CD14-positive monocyte (primary cell): ENCODE measurements at regions not wholly inside any gene's neighbourhood (a gene's known extent, or its start where the extent isn't known, plus 50 kb on each side); places are given as distances from the start of the nearest gene placed in this dataset.

Experiments
- DNase-seq, 3 donors: peaks; one replicate each; pipeline ENCODE4 v3.0.0-alpha.2; 2011 to 2022
- H2AFZ ChIP-seq: 2 replicates; pipeline ENCODE4 v1.6.0; 2012; ENCODE audit warnings: mild to moderate bottlenecking, low read depth, low read length, inconsistent platforms; ENCODE audit not compliant: insufficient read depth, poor library complexity, severe bottlenecking
- H3K27ac ChIP-seq, 2 donors: 1 replicate in 1 of 2; 2 replicates in 1 of 2; pipeline ENCODE4 v1.5.1; 2012 to 2013; ENCODE audit warnings: low read length in 2 of 2, control low read depth in 1 of 2, inconsistent platforms in 1 of 2, low read depth in 1 of 2, mild to moderate bottlenecking in 1 of 2
- H3K27me3 ChIP-seq, 2 donors: one replicate each; pipeline versions ENCODE4 v1.6.0 to v1.6.1; 2011 to 2013; ENCODE audit warnings: low read length in 2 of 2; ENCODE audit not compliant: control insufficient read depth in 2 of 2, insufficient read depth in 2 of 2
- H3K36me3 ChIP-seq, 2 donors: replicated peaks in 1 of 2; 1 replicate in 1 of 2; 2 replicates in 1 of 2; pipeline versions ENCODE4 v1.5.1 to v1.6.1; 2012 to 2013; ENCODE audit warnings: low read length in 2 of 2, control low read depth in 1 of 2, inconsistent platforms in 1 of 2, mild to moderate bottlenecking in 1 of 2; ENCODE audit not compliant: insufficient read depth in 2 of 2, control insufficient read depth in 1 of 2
- H3K4me1 ChIP-seq, 2 donors: 1 replicate in 1 of 2; 2 replicates in 1 of 2; pipeline versions ENCODE4 v1.5.1 to v1.6.1; 2012 to 2013; ENCODE audit warnings: low read length in 2 of 2, control low read depth in 1 of 2, inconsistent platforms in 1 of 2, mild to moderate bottlenecking in 1 of 2, moderate library complexity in 1 of 2; ENCODE audit not compliant: insufficient read depth in 2 of 2, control insufficient read depth in 1 of 2
- H3K4me2 ChIP-seq: replicated peaks from 2 replicates; pipeline ENCODE3; 2012; ENCODE audit warnings: low read length, moderate library complexity, mild to moderate bottlenecking; ENCODE audit not compliant: poor library complexity, severe bottlenecking; ENCODE audit errors: extremely low read depth
- H3K4me3 ChIP-seq, 3 experiments: fragments of 200-600 bp in 1 of 3; sonication (generic) in 1 of 3; replicated peaks in 1 of 3; 1 replicate in 2 of 3; 2 replicates in 1 of 3; pipeline ENCODE4 v1.5.1; 2011 to 2013; ENCODE audit warnings: low read length in 3 of 3, mild to moderate bottlenecking in 3 of 3, control low read depth in 2 of 3, low read depth in 2 of 3, inconsistent platforms in 1 of 3, moderate library complexity in 1 of 3
- H3K79me2 ChIP-seq: 2 replicates; pipeline ENCODE4 v1.6.0; 2012; ENCODE audit warnings: mild to moderate bottlenecking, control low read depth, inconsistent platforms, low read length, moderate library complexity; ENCODE audit not compliant: insufficient read depth
- H3K9ac ChIP-seq: 2 replicates; pipeline ENCODE4 v1.6.0; 2017; ENCODE audit warnings: low read length, mild to moderate bottlenecking; ENCODE audit not compliant: insufficient read depth, poor library complexity, severe bottlenecking
- H3K9me3 ChIP-seq, 2 donors: replicated peaks in 1 of 2; 1 replicate in 1 of 2; 2 replicates in 1 of 2; pipeline versions ENCODE4 v1.5.1 to v1.6.1; 2012 to 2013; ENCODE audit warnings: low read length in 2 of 2, control low read depth in 1 of 2; ENCODE audit not compliant: control insufficient read depth in 1 of 2, insufficient read depth in 1 of 2
- H4K20me1 ChIP-seq: 2 replicates; pipeline ENCODE4 v1.6.0; 2012; ENCODE audit warnings: mild to moderate bottlenecking, low read length, control low read depth, moderate library complexity; ENCODE audit not compliant: insufficient read depth
- H3K27ac Mint-ChIP-seq, 7 donors: one replicate each; pipeline ENCODE4 v1.8.0; 2020; ENCODE audit warnings: mild to moderate bottlenecking in 7 of 7, mixed read lengths in 7 of 7, moderate library complexity in 6 of 7, inconsistent platforms in 2 of 7
- H3K27me3 Mint-ChIP-seq, 3 donors: one replicate each; pipeline ENCODE4 v1.8.0; 2021 to 2022; ENCODE audit warnings: low read depth in 3 of 3, mild to moderate bottlenecking in 3 of 3, mixed read lengths in 3 of 3, moderate library complexity in 3 of 3, inconsistent platforms in 1 of 3
- H3K36me3 Mint-ChIP-seq, 2 donors: one replicate each; pipeline ENCODE4 v1.8.0; 2020; ENCODE audit warnings: mixed read lengths in 2 of 2, inconsistent platforms in 1 of 2, mild to moderate bottlenecking in 1 of 2
- H3K4me1 Mint-ChIP-seq: one replicate; pipeline ENCODE4 v1.8.0; 2020; ENCODE audit warnings: mild to moderate bottlenecking, mixed read lengths
- H3K4me3 Mint-ChIP-seq, 2 donors: one replicate each; pipeline ENCODE4 v1.8.0; 2020; ENCODE audit warnings: mild to moderate bottlenecking in 2 of 2, mixed read lengths in 2 of 2, moderate library complexity in 1 of 2
- H3K9me3 Mint-ChIP-seq, 7 donors: one replicate each; pipeline ENCODE4 v1.8.0; 2020 to 2022; ENCODE audit warnings: mixed read lengths in 7 of 7, mild to moderate bottlenecking in 6 of 7, moderate library complexity in 6 of 7, inconsistent platforms in 2 of 7
- WGBS: methylation state at CpG from one replicate; pipeline ENCODE4 v1.1.5; 2013; ENCODE audit warnings: missing lambda C conversion rate; ENCODE audit not compliant: insufficient coverage; 5-methylcytosine and 5-hydroxymethylcytosine counted together
- intact Hi-C, 2 donors: fragments of 100-400 bp; cut with micrococcal nuclease; formaldehyde crosslinking; loops; one replicate each; pipeline versions ENCODE4 v1.15.0 to v1.15.1; 2023
- TF ChIP-seq, protein P1 (sequence below): fragments of 200-600 bp; IDR thresholded peaks from one replicate; pipeline ENCODE4 v1.8.0; 2022; ENCODE audit warnings: antibody characterized with exemption, mild to moderate bottlenecking

DNA sequence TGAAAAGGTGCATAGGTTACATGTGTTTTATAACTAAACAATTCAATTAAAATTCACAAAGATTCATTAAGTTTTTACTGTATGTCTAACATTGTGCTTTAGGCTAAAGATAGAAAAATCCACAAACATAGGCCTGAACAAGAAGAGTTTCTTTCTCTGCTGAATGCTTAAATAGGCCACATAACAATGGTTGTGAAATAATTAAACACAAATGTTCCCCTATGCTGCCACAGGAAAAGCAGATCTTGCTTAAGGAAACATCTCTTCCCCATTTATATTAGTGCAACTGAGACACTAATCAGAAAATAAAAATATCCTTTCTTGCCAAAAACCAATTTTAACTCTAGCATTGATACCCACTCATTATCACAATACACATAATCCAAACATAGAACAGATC is 725.4 kb upstream of the DPPA4 start:
- Histone ChIP-seq H3K4me3 (no peak overlapping the region), H3K27me3 (no peaks in the 10 kb centered on the region), H3K9me3 (no peaks in the 10 kb centered on the region), H3K4me1 (no peaks in the 10 kb centered on the region), H3K4me2 (no peak overlapping the region), H3K79me2 (no peaks in the 10 kb centered on the region), H3K27ac (no peak overlapping the region), H3K36me3 (no peaks in the 10 kb centered on the region), H3K9ac (no peak overlapping the region), H2AFZ (no peak overlapping the region), H4K20me1 (no peaks in the 10 kb centered on the region)
- no peak overlapping the region for H3K4me3 Mint-ChIP-seq
- H3K27ac Mint-ChIP-seq: no peak overlapping the region
- no peaks in the 10 kb centered on the region for H3K36me3 Mint-ChIP-seq
- no peak for DNase-seq
- intact Hi-C loops: no loop called here
- no peaks in the 10 kb centered on the region for H3K4me1 Mint-ChIP-seq
- H3K27me3 Mint-ChIP-seq: peaks cover 0 to 2% (median 0%) of the 10 kb centered on the region in 3 donors
- peaks cover 0 to 4% (median 0%) of the 10 kb centered on the region in 7 donors for H3K9me3 Mint-ChIP-seq
- TF ChIP-seq, protein P1, sequence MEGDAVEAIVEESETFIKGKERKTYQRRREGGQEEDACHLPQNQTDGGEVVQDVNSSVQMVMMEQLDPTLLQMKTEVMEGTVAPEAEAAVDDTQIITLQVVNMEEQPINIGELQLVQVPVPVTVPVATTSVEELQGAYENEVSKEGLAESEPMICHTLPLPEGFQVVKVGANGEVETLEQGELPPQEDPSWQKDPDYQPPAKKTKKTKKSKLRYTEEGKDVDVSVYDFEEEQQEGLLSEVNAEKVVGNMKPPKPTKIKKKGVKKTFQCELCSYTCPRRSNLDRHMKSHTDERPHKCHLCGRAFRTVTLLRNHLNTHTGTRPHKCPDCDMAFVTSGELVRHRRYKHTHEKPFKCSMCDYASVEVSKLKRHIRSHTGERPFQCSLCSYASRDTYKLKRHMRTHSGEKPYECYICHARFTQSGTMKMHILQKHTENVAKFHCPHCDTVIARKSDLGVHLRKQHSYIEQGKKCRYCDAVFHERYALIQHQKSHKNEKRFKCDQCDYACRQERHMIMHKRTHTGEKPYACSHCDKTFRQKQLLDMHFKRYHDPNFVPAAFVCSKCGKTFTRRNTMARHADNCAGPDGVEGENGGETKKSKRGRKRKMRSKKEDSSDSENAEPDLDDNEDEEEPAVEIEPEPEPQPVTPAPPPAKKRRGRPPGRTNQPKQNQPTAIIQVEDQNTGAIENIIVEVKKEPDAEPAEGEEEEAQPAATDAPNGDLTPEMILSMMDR: no peak

GRCh38 chr3:110063178-110063577 is 725.8 kb upstream of the DPPA4 start:
- DNase-seq: no peak
- intact Hi-C loops: no loop called here
- H3K9me3 Mint-ChIP-seq: peaks cover 0 to 2% (median 0%) of the 10 kb centered on the region in 7 donors
- H3K79me2 ChIP-seq: no peaks in the 10 kb centered on the region
- H3K27ac ChIP-seq: no peak overlapping the region
- no peak overlapping the region for H3K4me2 ChIP-seq
- H3K4me3 Mint-ChIP-seq: no peak overlapping the region
- no peaks in the 10 kb centered on the region for H3K36me3 Mint-ChIP-seq
- WGBS: no CpG with 5 or more reads among the region's 1 CpG
- H3K27ac Mint-ChIP-seq: no peak overlapping the region
- H3K4me1 Mint-ChIP-seq: no peaks in the 10 kb centered on the region
- H3K9me3 ChIP-seq: no peaks in the 10 kb centered on the region
- H2AFZ ChIP-seq: no peak overlapping the region
- TF ChIP-seq, protein P1: no peak
- no peaks in the 10 kb centered on the region for H3K27me3 ChIP-seq
- no peaks in the 10 kb centered on the region for H3K4me1 ChIP-seq
- H4K20me1 ChIP-seq: no peaks in the 10 kb centered on the region
- H3K27me3 Mint-ChIP-seq: peaks cover 0 to 2% (median 0%) of the 10 kb centered on the region in 3 donors
- no peak overlapping the region for H3K4me3 ChIP-seq
- H3K36me3 ChIP-seq: no peaks in the 10 kb centered on the region
- no peak overlapping the region for H3K9ac ChIP-seq
